ENCODE measurements at regions not wholly inside any gene's neighbourhood (a gene's known extent, or its start where the extent isn't known, plus 50 kb on each side); places are given as distances from the start of the nearest gene placed in this dataset.

DNA sequence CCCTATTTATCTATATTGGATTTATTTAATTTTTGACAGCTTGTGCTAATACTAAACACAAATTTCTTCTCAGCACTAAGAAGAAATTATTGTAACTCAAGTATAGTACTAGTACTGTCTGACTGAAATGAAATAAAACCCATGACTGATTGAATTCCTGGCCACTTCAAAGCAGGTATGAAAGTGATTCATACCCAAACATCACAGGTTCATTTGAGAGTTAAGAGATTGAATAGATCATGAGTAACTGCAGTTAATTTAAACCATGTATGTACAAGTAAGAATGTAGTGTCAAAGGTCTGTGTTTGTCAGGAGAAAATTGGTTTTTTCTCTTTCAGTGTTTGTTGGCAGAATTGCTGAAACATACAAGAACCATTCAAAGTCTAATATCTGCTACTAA is 332.0 kb upstream of the GRM7 start:
- no peaks in the 10 kb centered on the region for H4K20me1 ChIP-seq (ENCODE audit: insufficient read depth, low read length)
- no peak overlapping the region for H3K4me3 ChIP-seq (ENCODE audit: insufficient read depth, low read depth, low read length)
- Mint-ChIP-seq H3K27ac (ENCODE audit: unreplicated experiment) (no peak overlapping the region), H3K27me3 (ENCODE audit: low read depth, unreplicated experiment) (no peaks in the 10 kb centered on the region), H3K9me3 (ENCODE audit: unreplicated experiment) (no peaks in the 10 kb centered on the region), H3K36me3 (ENCODE audit: low read depth, unreplicated experiment) (no peaks in the 10 kb centered on the region), H3K4me1 (ENCODE audit: low read depth, unreplicated experiment) (peaks cover 2% of the 10 kb centered on the region), H3K4me3 (ENCODE audit: unreplicated experiment) (no peak overlapping the region)
- no peaks in the 10 kb centered on the region for H3K36me3 ChIP-seq (ENCODE audit: insufficient read depth, low read length)
- FAIRE-seq (no peak), DNase-seq (ENCODE audit: low read depth) (no peak)
- no peaks in the 10 kb centered on the region for H3K27me3 ChIP-seq (ENCODE audit: insufficient read depth, low read length)
- no peaks in the 10 kb centered on the region for H3K9me3 ChIP-seq (ENCODE audit: insufficient read depth, low read depth, low read length)
- H3K79me2 ChIP-seq (ENCODE audit: insufficient read depth, low read length) = no peaks in the 10 kb centered on the region
- no peak for TF ChIP-seq EZH2 (IDR thresholded peaks at IDR 0.05; ENCODE audit: insufficient read depth, low read length)
- TF ChIP-seq, protein P1, sequence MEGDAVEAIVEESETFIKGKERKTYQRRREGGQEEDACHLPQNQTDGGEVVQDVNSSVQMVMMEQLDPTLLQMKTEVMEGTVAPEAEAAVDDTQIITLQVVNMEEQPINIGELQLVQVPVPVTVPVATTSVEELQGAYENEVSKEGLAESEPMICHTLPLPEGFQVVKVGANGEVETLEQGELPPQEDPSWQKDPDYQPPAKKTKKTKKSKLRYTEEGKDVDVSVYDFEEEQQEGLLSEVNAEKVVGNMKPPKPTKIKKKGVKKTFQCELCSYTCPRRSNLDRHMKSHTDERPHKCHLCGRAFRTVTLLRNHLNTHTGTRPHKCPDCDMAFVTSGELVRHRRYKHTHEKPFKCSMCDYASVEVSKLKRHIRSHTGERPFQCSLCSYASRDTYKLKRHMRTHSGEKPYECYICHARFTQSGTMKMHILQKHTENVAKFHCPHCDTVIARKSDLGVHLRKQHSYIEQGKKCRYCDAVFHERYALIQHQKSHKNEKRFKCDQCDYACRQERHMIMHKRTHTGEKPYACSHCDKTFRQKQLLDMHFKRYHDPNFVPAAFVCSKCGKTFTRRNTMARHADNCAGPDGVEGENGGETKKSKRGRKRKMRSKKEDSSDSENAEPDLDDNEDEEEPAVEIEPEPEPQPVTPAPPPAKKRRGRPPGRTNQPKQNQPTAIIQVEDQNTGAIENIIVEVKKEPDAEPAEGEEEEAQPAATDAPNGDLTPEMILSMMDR (IDR thresholded peaks at IDR 0.05; ENCODE audit: insufficient read depth, low read depth, low read length) = no peak
- H3K9ac ChIP-seq (ENCODE audit: low read length) = no peak overlapping the region
- H2AFZ ChIP-seq (ENCODE audit: low read depth, low read length) = no peak overlapping the region
- no peak overlapping the region for H3K27ac ChIP-seq (ENCODE audit: low read depth, low read length)
- no peak overlapping the region for H3K4me2 ChIP-seq (ENCODE audit: low read length)
- no peaks in the 10 kb centered on the region for H3K4me1 ChIP-seq (ENCODE audit: insufficient read depth, low read length)

DNA sequence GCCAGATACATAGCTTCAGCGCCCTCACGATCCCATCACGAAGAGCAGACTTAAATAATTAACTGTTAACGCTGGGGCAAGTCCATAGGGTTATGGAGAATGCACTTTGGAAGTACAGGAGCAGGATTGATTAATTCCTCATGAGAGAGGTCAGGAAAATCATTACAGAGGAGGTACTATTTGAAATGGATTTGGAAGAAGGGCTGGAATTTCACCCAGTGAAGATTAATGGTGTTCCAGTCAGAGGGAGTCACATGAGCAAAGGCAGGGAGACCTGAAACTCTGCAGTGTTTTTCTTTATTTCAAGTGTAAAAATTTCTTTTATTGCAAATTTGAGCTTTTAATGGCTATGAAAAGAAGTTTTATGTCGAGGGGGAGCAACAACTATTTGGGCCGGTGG is 329.8 kb upstream of the GRM7 start:
- DNase-seq (ENCODE audit: low read depth) = no peak
- Mint-ChIP-seq H3K27me3 (ENCODE audit: low read depth, unreplicated experiment) (no peaks in the 10 kb centered on the region), H3K4me3 (ENCODE audit: unreplicated experiment) (no peak overlapping the region), H3K36me3 (ENCODE audit: low read depth, unreplicated experiment) (no peaks in the 10 kb centered on the region), H3K9me3 (ENCODE audit: unreplicated experiment) (peaks cover 6% of the 10 kb centered on the region), H3K27ac (ENCODE audit: unreplicated experiment) (no peak overlapping the region), H3K4me1 (ENCODE audit: low read depth, unreplicated experiment) (peaks cover 2% of the 10 kb centered on the region)
- FAIRE-seq = no peak
- H2AFZ ChIP-seq (ENCODE audit: low read depth, low read length) = no peak overlapping the region
- H3K9ac ChIP-seq (ENCODE audit: low read length) = no peak overlapping the region
- no peak overlapping the region for H3K4me2 ChIP-seq (ENCODE audit: low read length)
- no peak overlapping the region for H3K4me3 ChIP-seq (ENCODE audit: insufficient read depth, low read depth, low read length)
- no peaks in the 10 kb centered on the region for H3K36me3 ChIP-seq (ENCODE audit: insufficient read depth, low read length)
- H3K79me2 ChIP-seq (ENCODE audit: insufficient read depth, low read length) = no peaks in the 10 kb centered on the region
- H3K9me3 ChIP-seq (ENCODE audit: insufficient read depth, low read depth, low read length) = no peaks in the 10 kb centered on the region
- no peaks in the 10 kb centered on the region for H3K27me3 ChIP-seq (ENCODE audit: insufficient read depth, low read length)
- TF ChIP-seq EZH2 (IDR thresholded peaks at IDR 0.05; ENCODE audit: insufficient read depth, low read length) = no peak
- TF ChIP-seq, protein P1 (IDR thresholded peaks at IDR 0.05; ENCODE audit: insufficient read depth, low read depth, low read length) = no peak
- no peaks in the 10 kb centered on the region for H3K4me1 ChIP-seq (ENCODE audit: insufficient read depth, low read length)
- no peak overlapping the region for H3K27ac ChIP-seq (ENCODE audit: low read depth, low read length)
- no peaks in the 10 kb centered on the region for H4K20me1 ChIP-seq (ENCODE audit: insufficient read depth, low read length)

DNA sequence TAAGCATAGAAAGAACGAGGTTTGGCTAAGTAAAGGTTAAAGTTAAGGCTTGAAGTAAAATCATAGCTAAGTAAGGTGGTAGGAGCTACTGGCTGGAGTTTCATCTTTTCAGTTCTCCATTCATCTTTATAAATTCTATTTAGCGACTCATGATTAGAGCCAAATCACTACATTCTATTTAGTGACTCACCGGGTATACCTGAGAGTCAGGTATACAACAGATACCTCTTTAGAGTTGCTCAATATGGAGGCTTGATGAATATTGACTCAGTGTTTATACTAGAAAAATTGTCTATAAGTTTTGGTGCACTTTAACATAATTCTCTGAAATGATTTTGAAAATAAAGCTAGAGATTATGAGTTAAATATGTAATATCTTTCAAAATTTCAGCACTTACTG is 328.8 kb upstream of the GRM7 start:
- Mint-ChIP-seq H3K27me3 (ENCODE audit: low read depth, unreplicated experiment) (no peaks in the 10 kb centered on the region), H3K9me3 (ENCODE audit: unreplicated experiment) (peaks cover 6% of the 10 kb centered on the region), H3K36me3 (ENCODE audit: low read depth, unreplicated experiment) (no peaks in the 10 kb centered on the region), H3K27ac (ENCODE audit: unreplicated experiment) (no peak overlapping the region), H3K4me3 (ENCODE audit: unreplicated experiment) (no peak overlapping the region), H3K4me1 (ENCODE audit: low read depth, unreplicated experiment) (peaks cover 2% of the 10 kb centered on the region)
- Histone ChIP-seq H3K27ac (ENCODE audit: low read depth, low read length) (no peak overlapping the region), H2AFZ (ENCODE audit: low read depth, low read length) (no peak overlapping the region), H3K36me3 (ENCODE audit: insufficient read depth, low read length) (no peaks in the 10 kb centered on the region), H3K4me2 (ENCODE audit: low read length) (no peak overlapping the region), H3K27me3 (ENCODE audit: insufficient read depth, low read length) (no peaks in the 10 kb centered on the region), H3K4me3 (ENCODE audit: insufficient read depth, low read depth, low read length) (no peak overlapping the region), H3K79me2 (ENCODE audit: insufficient read depth, low read length) (no peaks in the 10 kb centered on the region), H3K4me1 (ENCODE audit: insufficient read depth, low read length) (no peaks in the 10 kb centered on the region), H3K9ac (ENCODE audit: low read length) (no peak overlapping the region), H4K20me1 (ENCODE audit: insufficient read depth, low read length) (no peaks in the 10 kb centered on the region), H3K9me3 (ENCODE audit: insufficient read depth, low read depth, low read length) (no peaks in the 10 kb centered on the region)
- TF ChIP-seq EZH2 (IDR thresholded peaks at IDR 0.05; ENCODE audit: insufficient read depth, low read length) = no peak
- DNase-seq (ENCODE audit: low read depth) (no peak), FAIRE-seq (no peak)
